ENCODE measurements at regions not wholly inside any gene's neighbourhood (a gene's known extent, or its start where the extent isn't known, plus 50 kb on each side); places are given as distances from the start of the nearest gene placed in this dataset.

DNA sequence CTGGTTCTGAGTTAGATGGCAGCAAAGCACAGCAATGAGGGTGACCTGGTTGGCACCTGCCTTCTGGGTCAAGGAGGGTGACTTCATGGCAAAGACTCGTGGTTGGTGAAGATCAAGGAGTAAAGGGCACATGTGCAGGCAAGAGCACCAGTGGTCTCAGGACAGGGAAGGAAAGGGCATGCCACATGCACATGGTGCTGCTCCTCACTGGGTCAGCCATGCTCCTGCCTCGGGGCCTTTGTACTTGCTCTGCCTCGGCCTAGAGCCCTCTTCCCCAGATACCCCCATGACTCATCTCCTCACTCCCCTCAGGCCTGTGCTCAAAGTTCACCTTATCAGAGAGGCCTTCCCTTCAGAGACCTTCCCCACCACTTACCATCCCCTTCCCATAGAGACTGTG is 106.7 kb upstream of the KDM7A start:
- TF ChIP-seq CTCF (conservative IDR thresholded peaks at IDR 0.05; ENCODE audit: low read length) (no peak), EZH2phosphoT487 (IDR thresholded peaks at IDR 0.05; ENCODE audit: borderline replicate concordance) (no peak)
